Stimulated activated CD8-positive, alpha-beta memory T cell treated with anti-CD3 and anti-CD28 coated beads, Interleukin-7, amount 100 ng/mL, for 24 hours (primary cell): ENCODE measurements at regions not wholly inside any gene's neighbourhood (a gene's known extent, or its start where the extent isn't known, plus 50 kb on each side); places are given as distances from the start of the nearest gene placed in this dataset.
"Not testable (repeated sequence)": the region's sequence is repeated elsewhere in the genome, so short reads cannot be mapped to it uniquely, and the experiment has no call there.

Experiments used
- DNase-seq: peaks from one replicate; pipeline ENCODE4 v3.0.0-alpha.2; 2020; ENCODE audit warnings: low read depth

DNA sequence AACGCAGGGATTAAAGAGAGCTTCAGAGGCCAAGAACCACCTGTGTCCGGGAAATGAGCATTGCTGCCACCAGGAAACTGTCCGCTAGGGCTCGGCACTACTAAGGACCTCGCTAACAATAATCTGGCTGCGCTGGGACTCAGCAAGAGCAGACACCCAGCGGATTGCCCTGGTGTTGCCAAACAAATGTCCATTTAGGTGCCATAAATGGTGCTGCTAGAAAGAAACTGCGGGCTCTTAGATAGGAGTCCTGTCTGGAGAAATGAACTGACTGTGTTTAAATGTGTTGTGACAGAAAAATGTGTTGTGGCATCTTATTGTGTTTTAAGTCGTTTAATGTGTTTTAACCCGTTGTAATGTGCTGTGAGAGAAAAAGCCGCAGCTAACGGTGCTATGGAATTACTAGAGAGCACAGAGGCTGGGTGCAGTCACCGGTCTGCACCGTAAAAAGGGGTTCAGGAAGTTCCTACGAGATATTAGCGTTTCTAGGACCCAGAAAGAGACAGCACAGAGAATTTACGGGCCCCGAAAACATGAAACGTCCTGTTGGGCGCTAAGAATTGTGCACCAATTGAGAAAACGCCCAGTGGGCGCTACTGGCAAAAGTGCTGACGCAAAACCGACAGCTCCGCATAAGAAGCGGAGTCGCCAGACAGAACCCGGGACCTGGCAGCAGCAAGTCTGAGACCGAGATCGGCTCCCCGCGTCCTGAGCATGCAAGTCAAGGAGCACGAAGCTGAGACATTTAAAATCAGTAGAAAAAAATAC is 90.6 kb downstream of the ANXA2R start:
- no peak for DNase-seq

DNA sequence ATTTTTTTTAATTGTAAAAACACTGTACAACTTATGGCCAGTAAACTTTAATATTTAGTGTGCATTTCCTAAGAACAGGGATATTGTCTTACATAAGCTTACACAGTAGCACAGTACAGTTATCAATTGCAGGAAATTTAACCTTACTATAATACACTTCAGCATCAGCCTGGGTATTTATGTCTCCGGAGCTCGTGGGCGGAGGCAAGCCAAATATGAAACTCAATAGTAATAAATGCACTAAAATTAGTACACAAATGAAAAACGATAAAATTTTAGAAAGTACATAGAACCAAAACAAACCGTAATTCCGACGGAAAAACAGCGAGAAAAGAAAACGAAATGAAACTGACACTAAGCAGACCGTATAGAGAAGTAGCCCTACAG is 91.2 kb downstream of the ANXA2R start:
- DNase-seq, result no peak

GRCh38 chr5:42944989-42945388 is 95.1 kb downstream of the ANXA2R start:
- no peak for DNase-seq

GRCh38 chr5:42943931-42944631 is 96.0 kb downstream of the ANXA2R start:
- DNase-seq, result no peak

DNA sequence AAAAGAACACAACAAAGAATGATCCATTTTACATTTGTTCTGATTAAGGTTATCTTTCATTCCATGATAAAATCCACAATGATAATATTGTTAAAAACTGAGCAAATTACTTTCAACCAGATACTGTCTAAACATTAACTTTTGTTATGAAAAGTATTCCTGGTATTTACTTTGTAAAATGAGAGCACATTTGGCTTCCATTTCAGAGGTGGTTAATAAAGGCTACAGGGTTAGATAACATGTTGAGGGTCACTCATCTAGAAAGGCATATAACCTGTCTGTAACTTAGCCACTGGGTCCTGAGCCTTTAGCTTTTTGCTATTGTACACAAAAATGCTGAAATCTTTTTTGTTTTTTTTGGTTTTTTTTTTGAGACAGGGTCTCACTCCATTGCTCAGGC is 99.3 kb downstream of the ANXA2R start:
- DNase-seq, result no peak

DNA sequence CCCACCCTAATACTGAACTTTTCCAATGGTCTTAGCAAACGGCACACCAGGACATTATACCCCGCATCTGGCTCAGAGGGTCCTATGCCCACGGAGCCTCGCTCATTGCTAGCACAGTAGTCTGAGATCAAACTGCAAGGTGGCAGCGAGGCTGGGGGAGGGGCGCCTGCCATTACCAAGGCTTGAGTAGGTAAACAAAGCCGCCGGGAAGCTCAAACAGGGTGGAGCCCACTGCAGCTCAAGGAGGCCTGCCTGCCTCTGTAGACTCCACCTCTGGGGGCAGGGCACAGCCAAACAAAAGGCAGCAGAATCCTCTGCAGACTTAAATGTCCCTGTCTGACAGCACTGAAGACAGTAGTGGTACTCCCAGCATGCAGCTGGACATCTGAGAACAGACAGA is 108.1 kb downstream of the ANXA2R start:
- DNase-seq, result not testable (repeated sequence)

- not testable (repeated sequence) for DNase-seq
These were observed 108.7 kb downstream of the ANXA2R start for GRCh38 chr5:42931451-42931850.

DNA sequence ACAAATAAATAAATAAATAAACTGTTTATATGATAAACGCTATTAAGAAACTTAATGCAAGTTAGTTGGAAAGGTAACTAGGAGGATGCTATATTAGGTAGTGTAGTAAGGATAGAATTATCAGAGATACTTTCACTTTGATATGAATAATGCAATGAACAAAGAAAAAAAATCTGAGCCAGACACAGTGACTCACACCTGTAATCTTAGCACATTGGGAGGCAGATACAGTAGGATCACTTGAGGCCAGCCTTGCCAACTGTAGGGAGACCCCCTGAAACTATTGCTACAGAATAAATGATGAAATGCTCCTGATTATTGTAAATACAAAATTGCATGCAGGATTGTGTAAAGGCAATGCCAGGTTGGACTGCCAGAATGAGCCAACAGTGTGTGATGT is 109.2 kb downstream of the ANXA2R start:
- DNase-seq, result no peak

GRCh38 chr5:42929871-42930270 is 110.2 kb downstream of the ANXA2R start:
- DNase-seq, result no peak

GRCh38 chr5:42927730-42928129 is 112.4 kb downstream of the ANXA2R start:
- DNase-seq, result no peak

- no peak for DNase-seq
These were observed 113.0 kb upstream of the SELENOP start for GRCh38 chr5:42924686-42925085.

- no peak for DNase-seq
These were observed 112.5 kb upstream of the SELENOP start for GRCh38 chr5:42924226-42924625.

- no peak for DNase-seq
These were observed 112.0 kb upstream of the SELENOP start for GRCh38 chr5:42923710-42924109.

- DNase-seq, result no peak
These were observed 107.9 kb upstream of the SELENOP start for GRCh38 chr5:42919600-42919999.

GRCh38 chr5:42915306-42915866 is 103.7 kb upstream of the SELENOP start:
- DNase-seq, result no peak

- no peak for DNase-seq
These were observed 100.6 kb upstream of the SELENOP start for GRCh38 chr5:42912184-42912798.

GRCh38 chr5:42908509-42909488 is 97.1 kb upstream of the SELENOP start:
- peak; percentile 71 for DNase-seq

DNA sequence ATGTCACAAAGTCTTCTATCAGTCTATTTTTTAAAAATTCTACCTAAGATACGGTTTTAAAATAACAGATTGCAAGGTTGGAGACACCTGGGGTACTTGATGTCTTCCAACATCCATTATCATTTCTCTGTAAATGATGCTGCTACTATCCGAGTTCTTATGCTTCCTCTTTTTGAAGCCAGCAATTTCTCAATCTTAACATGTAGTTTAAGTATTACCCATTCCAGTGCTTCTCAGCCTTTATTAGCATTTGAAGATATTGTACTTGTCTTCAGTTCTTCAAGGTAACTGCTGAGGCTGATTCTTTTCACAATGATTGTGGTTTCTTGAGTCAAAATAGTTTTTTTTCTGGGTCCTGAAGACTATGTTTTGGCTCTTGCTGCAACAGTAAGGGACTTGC is 96.4 kb upstream of the SELENOP start:
- DNase-seq, result no peak

- no peak for DNase-seq
These were observed 94.1 kb upstream of the SELENOP start for GRCh38 chr5:42905827-42906226.

DNA sequence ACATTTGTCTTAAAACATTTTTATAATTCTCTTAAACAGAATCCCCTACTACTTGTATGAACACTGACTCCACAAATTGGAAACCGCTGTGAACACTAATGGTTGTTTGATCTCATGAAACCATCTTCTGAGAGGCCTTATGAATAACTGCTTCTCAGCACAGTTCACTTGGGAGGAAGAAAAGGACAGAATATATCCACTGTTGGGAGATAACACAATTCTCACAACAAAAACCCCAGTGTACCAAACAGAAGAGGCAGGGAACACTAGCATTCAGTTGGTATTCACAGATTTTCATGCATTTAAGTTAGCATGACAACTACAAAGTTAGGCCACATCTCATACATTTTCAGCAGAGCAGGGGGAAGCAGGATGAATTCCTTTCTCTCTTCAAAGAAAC is 89.0 kb upstream of the SELENOP start:
- DNase-seq, result no peak

GRCh38 chr5:42898760-42899159 is 87.1 kb upstream of the SELENOP start:
- no peak for DNase-seq

DNA sequence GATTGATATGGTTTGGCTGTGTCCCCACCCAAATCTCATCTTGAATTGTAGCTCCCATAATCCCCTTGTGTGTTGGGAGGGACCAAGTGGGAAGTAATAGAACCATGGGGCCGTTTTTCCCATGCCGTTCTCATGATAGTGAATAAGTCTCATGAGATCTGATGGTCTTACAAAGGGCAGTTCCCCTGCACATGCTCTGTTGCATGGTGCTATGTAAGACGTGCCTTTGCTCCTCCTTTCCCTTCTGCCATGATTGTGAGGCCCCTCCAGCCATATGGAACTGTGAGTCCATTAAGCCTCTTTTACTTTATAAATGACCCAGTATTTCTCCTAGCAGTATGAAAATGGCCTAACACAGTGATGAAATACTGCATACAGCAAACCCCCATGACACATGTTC is 84.8 kb upstream of the SELENOP start:
- DNase-seq, result no peak
